Gastrocnemius medialis (tissue), 4 donors: ENCODE measurements at regions not wholly inside any gene's neighbourhood (a gene's known extent, or its start where the extent isn't known, plus 50 kb on each side); places are given as distances from the start of the nearest gene placed in this dataset.
"Not testable (repeated sequence)": the region's sequence is repeated elsewhere in the genome, so short reads cannot be mapped to it uniquely, and the experiment has no call there.

Source experiments
- ATAC-seq, 2 donors: fragments of 150-250 bp; one replicate each; pipeline ENCODE4 v1.9.1; 2016
- DNase-seq, 2 donors: peaks; one replicate each; pipeline ENCODE4 v3.0.0-alpha.2; 2019
- H3K27ac ChIP-seq, 4 donors: fragments of 200-600 bp; sonication (generic); 1 replicate in 1 of 4; 2 replicates in 3 of 4; pipeline ENCODE4 v1.5.1; 2016 to 2018; ENCODE audit warnings: mild to moderate bottlenecking in 2 of 4, moderate library complexity in 1 of 4
- H3K27me3 ChIP-seq, 3 donors: fragments of 200-600 bp; sonication (generic) in 2 of 3; 1 replicate in 1 of 3; 2 replicates in 2 of 3; pipeline versions ENCODE4 v1.5.1 to v1.6.0; 2016 to 2019; ENCODE audit warnings: mild to moderate bottlenecking in 1 of 3, moderate library complexity in 1 of 3
- H3K36me3 ChIP-seq, 2 donors: fragments of 200-600 bp; sonication (generic) in 1 of 2; one replicate each; pipeline ENCODE4 v1.5.1; 2017 to 2018
- H3K4me1 ChIP-seq, 2 donors: fragments of 200-600 bp; sonication (generic) in 1 of 2; one replicate each; pipeline ENCODE4 v1.5.1; 2016 to 2017; ENCODE audit warnings: mild to moderate bottlenecking in 2 of 2
- H3K4me3 ChIP-seq, 4 donors: fragments of 200-600 bp; sonication (generic) in 3 of 4; 1 replicate in 1 of 4; 2 replicates in 3 of 4; pipeline ENCODE4 v1.5.1; 2016 to 2019; ENCODE audit warnings: mild to moderate bottlenecking in 2 of 4
- H3K9me3 ChIP-seq, 3 donors: fragments of 200-600 bp; sonication (generic) in 2 of 3; 1 replicate in 1 of 3; 2 replicates in 2 of 3; pipeline ENCODE4 v1.5.1; 2016 to 2019
- POLR2A ChIP-seq, 2 donors: fragments of 450-650 bp; IDR thresholded peaks; one replicate each; pipeline ENCODE4 v1.6.1; 2017; ENCODE audit warnings: antibody characterized with exemption in 2 of 2, mild to moderate bottlenecking in 2 of 2, moderate library complexity in 2 of 2
- in situ Hi-C, 4 donors: fragments of 200-750 bp; cut with MboI; loops; one replicate each; pipeline versions ENCODE4 v1.15.0 to v1.8.0; 2017; ENCODE audit warnings: low sequenced_read_pairs in 4 of 4
- intact Hi-C: fragments of 100-400 bp; cut with DNase I; formaldehyde crosslinking; loops from one replicate; pipeline ENCODE4 v1.15.1; 2023; ENCODE audit warnings: low total_unique reads
- TF ChIP-seq, protein P1 (sequence below), 5 experiments: fragments of 450-650 bp in 3 of 5; fragments of 200-600 bp in 2 of 5; sonication (generic) in 2 of 5; IDR thresholded peaks in 4 of 5; conservative IDR thresholded peaks in 1 of 5; 1 replicate in 4 of 5; 2 replicates in 1 of 5; pipeline ENCODE4 v1.5.1; 2016 to 2019; ENCODE audit warnings: antibody characterized with exemption in 5 of 5, mild to moderate bottlenecking in 3 of 5, moderate library complexity in 3 of 5

DNA sequence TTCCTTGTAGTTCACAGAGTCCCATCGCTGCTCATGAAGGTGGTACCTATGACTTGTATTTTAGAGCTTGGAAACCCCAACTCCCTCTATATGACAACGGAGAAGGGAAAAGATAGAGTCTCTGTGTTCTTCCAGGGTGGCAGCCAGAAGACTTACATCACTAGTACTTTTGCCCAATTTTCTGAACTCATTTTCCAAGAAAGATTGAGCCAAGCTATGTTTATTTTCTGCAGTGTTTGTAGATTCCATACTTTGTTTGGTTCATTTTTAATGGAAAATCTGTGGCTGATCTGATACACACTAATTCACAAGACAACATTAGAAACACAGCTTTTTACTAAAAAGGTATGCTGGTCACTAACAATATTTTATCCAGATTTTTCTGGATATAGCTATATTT, 60.2 kb upstream of the ATP5MC3 start:
- intact Hi-C loops, result no loop called here
- H3K27me3 ChIP-seq, result no peaks in the 10 kb centered on the region
- ATAC-seq, result no peak
- H3K4me1 ChIP-seq, result no peaks in the 10 kb centered on the region
- no peak for DNase-seq
- TF ChIP-seq, protein P1, sequence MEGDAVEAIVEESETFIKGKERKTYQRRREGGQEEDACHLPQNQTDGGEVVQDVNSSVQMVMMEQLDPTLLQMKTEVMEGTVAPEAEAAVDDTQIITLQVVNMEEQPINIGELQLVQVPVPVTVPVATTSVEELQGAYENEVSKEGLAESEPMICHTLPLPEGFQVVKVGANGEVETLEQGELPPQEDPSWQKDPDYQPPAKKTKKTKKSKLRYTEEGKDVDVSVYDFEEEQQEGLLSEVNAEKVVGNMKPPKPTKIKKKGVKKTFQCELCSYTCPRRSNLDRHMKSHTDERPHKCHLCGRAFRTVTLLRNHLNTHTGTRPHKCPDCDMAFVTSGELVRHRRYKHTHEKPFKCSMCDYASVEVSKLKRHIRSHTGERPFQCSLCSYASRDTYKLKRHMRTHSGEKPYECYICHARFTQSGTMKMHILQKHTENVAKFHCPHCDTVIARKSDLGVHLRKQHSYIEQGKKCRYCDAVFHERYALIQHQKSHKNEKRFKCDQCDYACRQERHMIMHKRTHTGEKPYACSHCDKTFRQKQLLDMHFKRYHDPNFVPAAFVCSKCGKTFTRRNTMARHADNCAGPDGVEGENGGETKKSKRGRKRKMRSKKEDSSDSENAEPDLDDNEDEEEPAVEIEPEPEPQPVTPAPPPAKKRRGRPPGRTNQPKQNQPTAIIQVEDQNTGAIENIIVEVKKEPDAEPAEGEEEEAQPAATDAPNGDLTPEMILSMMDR (IDR thresholded peaks at IDR 0.05 in 4 of 5, conservative IDR thresholded peaks at IDR 0.05 in 1 of 5), result no peak
- no peak for TF ChIP-seq POLR2A (IDR thresholded peaks at IDR 0.05)
- in situ Hi-C loops, result no loop called here
- no peak overlapping the region for H3K27ac ChIP-seq
- no peaks in the 10 kb centered on the region for H3K9me3 ChIP-seq
- no peaks in the 10 kb centered on the region for H3K36me3 ChIP-seq
- no peak overlapping the region for H3K4me3 ChIP-seq

DNA sequence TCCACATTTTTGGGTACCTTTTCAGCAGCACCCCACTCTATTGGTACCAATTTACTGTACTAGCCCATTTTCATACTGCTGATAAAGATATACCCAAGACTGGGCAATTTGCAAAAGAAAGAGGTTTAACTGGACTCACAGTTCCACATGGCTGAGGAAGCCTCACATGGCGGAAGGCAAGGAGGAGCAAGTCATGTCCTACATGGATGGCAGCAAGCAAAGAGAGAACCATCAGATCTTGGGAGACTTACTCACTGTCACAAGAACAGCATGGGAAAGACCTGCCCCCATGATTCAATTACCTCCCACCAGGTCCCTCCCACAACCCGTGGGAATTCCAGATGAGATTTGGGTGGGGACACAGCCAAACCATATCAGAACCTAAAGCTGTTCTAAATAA, 58.5 kb upstream of the ATP5MC3 start:
- DNase-seq, H3K27me3 ChIP-seq, H3K9me3 ChIP-seq, H3K27ac ChIP-seq, H3K4me1 ChIP-seq, intact Hi-C loops, in situ Hi-C loops, ATAC-seq, H3K36me3 ChIP-seq, H3K4me3 ChIP-seq: not testable (repeated sequence)

DNA sequence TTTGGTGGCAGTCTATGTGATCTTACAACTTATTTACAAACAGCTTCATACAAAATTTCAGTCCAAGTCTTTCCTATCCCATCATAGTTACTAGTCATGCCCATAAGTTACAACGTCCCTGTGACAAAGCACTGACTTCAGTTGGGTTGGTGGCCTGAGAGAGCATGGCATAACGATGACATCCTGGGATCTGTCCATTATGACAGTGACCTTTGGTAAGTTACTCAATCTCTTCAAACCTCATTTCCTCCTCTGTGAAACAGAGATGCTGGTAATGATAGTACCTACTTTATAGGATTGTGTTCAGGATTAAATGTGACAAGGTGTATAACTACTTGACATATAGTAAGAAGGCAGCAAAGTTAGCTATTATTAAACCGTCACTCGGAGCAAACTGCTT, 55.4 kb upstream of the ATP5MC3 start:
- ATAC-seq (no peak), DNase-seq (no peak)
- intact Hi-C loops (no loop called here), in situ Hi-C loops (no loop called here)
- Histone ChIP-seq H3K27me3 (no peaks in the 10 kb centered on the region), H3K4me1 (no peaks in the 10 kb centered on the region), H3K9me3 (no peaks in the 10 kb centered on the region), H3K36me3 (no peaks in the 10 kb centered on the region), H3K27ac (no peak overlapping the region), H3K4me3 (no peak overlapping the region)
- TF ChIP-seq POLR2A (IDR thresholded peaks at IDR 0.05), result no peak
- TF ChIP-seq, protein P1 (IDR thresholded peaks at IDR 0.05 in 4 of 5, conservative IDR thresholded peaks at IDR 0.05 in 1 of 5), result no peak

DNA sequence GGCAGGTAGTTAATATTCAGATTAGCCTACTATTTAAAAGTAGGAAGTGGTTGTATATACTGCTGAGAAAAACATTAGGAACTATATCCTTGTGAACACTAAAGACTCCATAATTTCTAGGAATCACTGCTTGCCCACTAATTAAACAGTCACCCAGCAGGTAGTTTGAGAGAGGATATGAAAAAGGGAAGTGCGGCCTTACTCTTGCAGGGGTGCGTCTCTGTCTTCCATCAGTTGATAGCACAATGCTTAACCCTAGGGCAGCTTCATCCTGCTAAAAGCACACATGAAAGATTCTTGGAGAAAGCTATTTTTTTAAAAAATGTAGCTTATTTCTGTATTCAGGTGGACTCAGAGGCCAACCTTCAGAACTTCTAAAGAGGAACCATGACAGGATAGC, 53.1 kb upstream of the ATP5MC3 start:
- TF ChIP-seq, protein P1 (IDR thresholded peaks at IDR 0.05 in 4 of 5, conservative IDR thresholded peaks at IDR 0.05 in 1 of 5), result no peak
- TF ChIP-seq POLR2A (IDR thresholded peaks at IDR 0.05), result no peak
- no peak overlapping the region for H3K27ac ChIP-seq
- in situ Hi-C loops, result no loop called here
- no peaks in the 10 kb centered on the region for H3K27me3 ChIP-seq
- no peak overlapping the region for H3K4me3 ChIP-seq
- intact Hi-C loops, result no loop called here
- no peaks in the 10 kb centered on the region for H3K9me3 ChIP-seq
- DNase-seq, result no peak
- no peaks in the 10 kb centered on the region for H3K36me3 ChIP-seq
- no peaks in the 10 kb centered on the region for H3K4me1 ChIP-seq
- ATAC-seq, result no peak

DNA sequence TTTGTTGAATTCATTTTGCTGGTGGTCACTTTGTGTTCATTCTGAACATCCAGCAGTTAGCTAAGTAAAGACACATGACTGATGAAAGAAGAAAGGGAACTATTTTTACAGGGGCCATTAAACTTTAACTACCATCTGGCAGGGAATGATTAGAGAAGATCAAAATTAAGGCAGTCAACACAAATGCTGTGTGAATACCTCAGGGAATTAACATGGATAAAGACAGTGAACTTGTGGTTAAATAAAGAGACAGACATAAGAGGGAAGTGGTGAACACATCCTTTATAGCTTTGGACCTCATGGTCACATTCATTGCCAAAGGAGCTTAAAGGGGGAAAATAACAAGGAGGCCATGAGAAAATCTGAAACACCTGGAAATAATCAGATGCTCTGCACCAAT, 52.6 kb upstream of the ATP5MC3 start:
- in situ Hi-C loops, result no loop called here
- ATAC-seq (no peak), DNase-seq (no peak)
- no peaks in the 10 kb centered on the region for H3K36me3 ChIP-seq
- no peaks in the 10 kb centered on the region for H3K4me1 ChIP-seq
- TF ChIP-seq, protein P1 (IDR thresholded peaks at IDR 0.05 in 4 of 5, conservative IDR thresholded peaks at IDR 0.05 in 1 of 5), result no peak
- TF ChIP-seq POLR2A (IDR thresholded peaks at IDR 0.05), result no peak
- H3K27ac ChIP-seq, result no peak overlapping the region
- H3K9me3 ChIP-seq, result no peaks in the 10 kb centered on the region
- H3K27me3 ChIP-seq, result no peaks in the 10 kb centered on the region
- no peak overlapping the region for H3K4me3 ChIP-seq
- intact Hi-C loops, result no loop called here
